ENCODE measurements at regions not wholly inside any gene's neighbourhood (a gene's known extent, or its start where the extent isn't known, plus 50 kb on each side); places are given as distances from the start of the nearest gene placed in this dataset.

DNA sequence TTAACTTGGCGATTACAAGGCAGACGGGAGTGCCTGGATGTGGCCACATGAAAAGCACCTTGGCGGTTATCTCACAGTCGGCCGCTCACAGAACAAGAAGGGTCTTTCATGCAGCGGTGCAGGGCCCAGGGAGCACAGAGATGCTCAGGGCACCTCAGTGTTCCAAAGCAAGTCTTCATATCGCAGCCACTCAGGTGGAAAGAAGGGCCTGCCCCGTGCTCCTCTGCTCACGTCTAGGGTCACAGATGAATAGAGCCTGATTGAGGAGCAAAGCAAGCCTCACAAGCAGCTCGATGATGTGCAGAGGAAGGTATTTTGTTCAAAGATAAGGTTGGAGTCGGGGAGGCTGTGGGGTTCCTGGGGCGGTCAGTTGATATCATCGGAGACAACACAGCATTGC is 297.8 kb downstream of the WDR11 start:
- H3K4me3 ChIP-seq (replicated peaks; ENCODE audit: low read depth, low read length): no peak overlapping the region
- DNase-seq (ENCODE audit: low read depth): no peak
- TF ChIP-seq, protein P1, sequence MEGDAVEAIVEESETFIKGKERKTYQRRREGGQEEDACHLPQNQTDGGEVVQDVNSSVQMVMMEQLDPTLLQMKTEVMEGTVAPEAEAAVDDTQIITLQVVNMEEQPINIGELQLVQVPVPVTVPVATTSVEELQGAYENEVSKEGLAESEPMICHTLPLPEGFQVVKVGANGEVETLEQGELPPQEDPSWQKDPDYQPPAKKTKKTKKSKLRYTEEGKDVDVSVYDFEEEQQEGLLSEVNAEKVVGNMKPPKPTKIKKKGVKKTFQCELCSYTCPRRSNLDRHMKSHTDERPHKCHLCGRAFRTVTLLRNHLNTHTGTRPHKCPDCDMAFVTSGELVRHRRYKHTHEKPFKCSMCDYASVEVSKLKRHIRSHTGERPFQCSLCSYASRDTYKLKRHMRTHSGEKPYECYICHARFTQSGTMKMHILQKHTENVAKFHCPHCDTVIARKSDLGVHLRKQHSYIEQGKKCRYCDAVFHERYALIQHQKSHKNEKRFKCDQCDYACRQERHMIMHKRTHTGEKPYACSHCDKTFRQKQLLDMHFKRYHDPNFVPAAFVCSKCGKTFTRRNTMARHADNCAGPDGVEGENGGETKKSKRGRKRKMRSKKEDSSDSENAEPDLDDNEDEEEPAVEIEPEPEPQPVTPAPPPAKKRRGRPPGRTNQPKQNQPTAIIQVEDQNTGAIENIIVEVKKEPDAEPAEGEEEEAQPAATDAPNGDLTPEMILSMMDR (IDR thresholded peaks at IDR 0.05; ENCODE audit: low read length, missing control alignments): no peak

DNA sequence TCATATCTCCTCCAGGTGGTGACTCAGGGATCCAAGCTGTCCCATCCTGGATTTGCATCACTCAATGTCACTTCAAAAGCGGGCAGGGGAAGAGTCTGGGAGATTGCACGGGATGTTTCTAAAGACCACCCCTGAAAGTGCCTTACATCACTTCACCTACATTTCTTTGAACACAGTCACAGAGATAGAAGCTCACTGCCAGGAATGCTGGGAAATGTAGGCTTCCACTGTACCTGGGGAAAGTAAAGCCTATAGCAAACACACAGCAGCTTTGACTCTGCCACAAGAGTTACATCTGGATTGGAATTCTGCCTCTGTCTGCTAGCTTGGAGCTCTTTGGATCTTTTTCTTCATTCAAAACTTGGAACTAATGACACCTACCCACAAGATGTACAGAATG is 300.9 kb downstream of the WDR11 start:
- TF ChIP-seq, protein P1 (IDR thresholded peaks at IDR 0.05; ENCODE audit: low read length, missing control alignments): no peak
- no peak for DNase-seq (ENCODE audit: low read depth)
- H3K4me3 ChIP-seq (replicated peaks; ENCODE audit: low read depth, low read length): no peak overlapping the region

DNA sequence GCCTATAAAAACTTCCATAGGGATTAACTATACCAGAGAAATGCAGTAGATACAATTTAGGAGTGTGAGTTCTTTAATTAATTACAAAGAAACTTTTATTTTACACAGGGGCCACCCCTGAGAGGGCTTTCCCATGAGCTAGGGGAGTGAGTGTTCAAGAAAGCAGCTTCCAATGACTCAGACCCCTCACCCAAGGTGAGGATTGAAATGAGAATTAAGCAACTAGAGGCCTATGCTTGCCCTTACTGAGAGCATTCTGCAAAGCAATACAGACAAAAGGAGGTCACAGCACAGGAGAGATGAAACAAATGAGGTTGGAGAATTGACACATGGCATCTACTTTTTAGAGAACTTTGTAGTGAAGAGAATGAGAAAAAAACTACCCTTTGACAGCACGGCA is 301.8 kb downstream of the WDR11 start:
- TF ChIP-seq, protein P1 (IDR thresholded peaks at IDR 0.05; ENCODE audit: low read length, missing control alignments): no peak
- no peak overlapping the region for H3K4me3 ChIP-seq (replicated peaks; ENCODE audit: low read depth, low read length)
- no peak for DNase-seq (ENCODE audit: low read depth)

DNA sequence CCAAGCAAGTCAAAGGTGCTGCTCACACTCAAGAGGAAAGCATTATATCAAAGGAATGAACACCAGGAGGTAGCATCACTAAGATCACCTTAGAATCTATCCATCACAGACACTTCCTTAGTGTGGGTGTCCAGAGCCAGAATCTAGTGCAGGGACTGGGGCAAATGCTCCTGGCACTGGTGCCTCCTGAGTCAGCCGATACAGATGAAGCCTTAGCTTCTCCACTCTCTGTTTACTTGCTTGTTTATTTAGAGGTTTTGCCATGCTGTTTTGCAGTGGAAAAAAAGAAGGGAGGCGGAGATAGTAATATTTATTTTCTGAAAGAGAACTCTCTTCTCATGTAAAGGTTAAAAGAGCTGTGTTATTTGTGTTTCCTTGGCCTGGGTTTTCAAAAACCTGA is 303.1 kb downstream of the WDR11 start:
- DNase-seq (ENCODE audit: low read depth): no peak
- TF ChIP-seq, protein P1 (IDR thresholded peaks at IDR 0.05; ENCODE audit: low read length, missing control alignments): no peak
- H3K4me3 ChIP-seq (replicated peaks; ENCODE audit: low read depth, low read length): no peak overlapping the region

DNA sequence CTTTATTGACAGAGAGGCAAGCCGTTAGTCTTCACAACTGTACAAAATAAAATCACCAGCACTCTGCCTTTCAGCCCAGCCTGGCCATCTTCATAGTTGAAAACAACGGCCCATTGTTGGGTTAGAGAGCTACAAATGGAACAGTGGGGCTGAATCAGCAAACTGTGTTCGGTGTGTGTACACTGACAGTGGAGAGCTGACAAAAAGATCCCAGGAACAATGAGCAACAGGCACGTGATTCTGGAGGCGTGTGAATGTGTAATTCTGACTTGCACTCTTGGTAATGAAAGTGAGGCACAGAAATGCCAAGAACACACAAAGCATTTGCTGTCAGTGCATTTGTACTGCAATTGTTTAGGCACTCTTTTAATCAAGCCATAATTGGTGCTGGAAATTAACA is 303.7 kb downstream of the WDR11 start:
- DNase-seq (ENCODE audit: low read depth): no peak
- TF ChIP-seq, protein P1 (IDR thresholded peaks at IDR 0.05; ENCODE audit: low read length, missing control alignments): no peak
- no peak overlapping the region for H3K4me3 ChIP-seq (replicated peaks; ENCODE audit: low read depth, low read length)

DNA sequence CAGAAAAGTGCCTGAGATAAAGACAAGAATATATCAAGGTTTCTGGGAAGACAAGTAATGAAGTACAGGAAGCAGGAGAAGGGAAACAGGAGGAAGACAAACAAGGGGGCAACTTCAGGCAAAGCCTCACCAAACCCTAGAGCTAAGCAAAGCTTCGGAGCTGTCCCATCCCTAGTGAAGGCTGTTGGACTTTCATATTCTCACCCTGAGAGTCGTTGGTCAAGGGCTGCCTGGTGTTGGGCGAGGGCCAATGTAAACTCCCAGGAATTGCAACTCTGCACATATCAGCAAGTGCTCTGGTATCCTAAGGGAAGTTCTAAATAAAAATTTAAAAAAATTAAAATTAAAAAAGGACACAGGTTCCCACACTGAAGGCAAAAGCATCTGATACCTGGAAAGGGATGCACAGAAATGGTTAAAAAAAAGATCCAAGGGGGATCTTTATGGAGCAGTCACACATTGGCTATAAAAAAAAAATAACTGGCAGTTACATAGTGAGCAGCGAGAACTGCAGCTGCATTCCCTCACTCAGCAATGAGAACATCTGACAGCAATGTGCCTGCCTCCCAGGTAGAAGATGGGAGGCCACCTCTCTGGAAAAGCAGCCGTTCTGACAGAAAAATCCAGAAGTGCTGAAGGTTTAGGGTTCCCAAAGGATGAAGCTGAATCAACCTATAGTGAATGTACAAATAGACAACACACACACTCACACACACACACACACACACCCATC is 304.7 kb downstream of the WDR11 start:
- H3K4me3 ChIP-seq (replicated peaks; ENCODE audit: low read depth, low read length): no peak overlapping the region
- TF ChIP-seq, protein P1 (IDR thresholded peaks at IDR 0.05; ENCODE audit: low read length, missing control alignments): no peak
- DNase-seq (ENCODE audit: low read depth): no peak

DNA sequence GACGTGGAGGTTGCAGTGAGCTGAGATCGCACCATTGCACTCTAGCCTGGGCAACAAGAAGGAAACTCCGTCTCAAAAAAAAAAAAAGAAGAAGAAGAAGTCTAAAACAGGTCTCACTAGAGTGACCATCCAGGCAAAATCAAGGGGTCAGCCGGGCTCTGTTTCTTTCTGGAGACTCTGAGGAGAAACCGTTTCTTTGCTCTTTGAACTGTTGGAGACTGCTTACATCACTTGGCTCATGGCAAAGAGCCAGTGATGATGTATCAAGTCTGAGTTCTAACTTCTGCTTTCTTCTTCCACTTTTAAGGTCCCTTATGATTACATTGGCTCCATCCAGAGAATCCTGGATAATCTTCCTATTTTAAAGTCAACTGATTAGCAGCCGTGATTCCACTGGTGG is 306.8 kb downstream of the WDR11 start:
- DNase-seq (ENCODE audit: low read depth): no peak
- TF ChIP-seq, protein P1 (IDR thresholded peaks at IDR 0.05; ENCODE audit: low read length, missing control alignments): no peak

More for the DNA sequence above, 306.8 kb downstream of the WDR11 start:
- H3K4me3 ChIP-seq (replicated peaks; ENCODE audit: low read depth, low read length): no peak overlapping the region
